RWPE1 (cell line): ENCODE measurements at regions not wholly inside any gene's neighbourhood (a gene's known extent, or its start where the extent isn't known, plus 50 kb on each side); places are given as distances from the start of the nearest gene placed in this dataset.
"Not testable (repeated sequence)": the region's sequence is repeated elsewhere in the genome, so short reads cannot be mapped to it uniquely, and the experiment has no call there.

Source experiments
- CTCF ChIA-PET: fragments of 350-600 bp; sonication (Branson Sonifier 250); formaldehyde crosslinking; extraction: SDS; loops from one replicate; lab custom pipeline; 2021; lab: Yijun Ruan, JAX
- POLR2A ChIA-PET: fragments of 400-600 bp; formaldehyde crosslinking; extraction: SDS; loops from one replicate; lab custom pipeline; 2020; ENCODE audit warnings: antibody characterized with exemption; ENCODE audit not compliant: low non-redundant PET; lab: Yijun Ruan, JAX
- DNase-seq: peaks from one replicate; pipeline ENCODE4 v3.0.0; 2012; ENCODE audit warnings: low spot score
- H3K27ac ChIP-seq: fragments of 450-650 bp; 2 replicates; pipeline ENCODE4 v1.5.1; 2017
- CTCF ChIP-seq: fragments of 450-650 bp; conservative IDR thresholded peaks from 2 replicates; pipeline ENCODE4 v1.5.1; 2017; ENCODE audit warnings: low read depth, mild to moderate bottlenecking

GRCh38 chr3:68523330-68523729, 409.0 kb downstream of the TAFA4 start:
- ChIA-PET POLR2A (no interaction called here), CTCF (no interaction called here)
- TF ChIP-seq CTCF: no peak
- DNase-seq: no peak
- H3K27ac ChIP-seq: no peak overlapping the region

- DNase-seq: no peak
- ChIA-PET CTCF (no interaction called here), POLR2A (no interaction called here)
- TF ChIP-seq CTCF: no peak
- no peak overlapping the region for H3K27ac ChIP-seq
Measured at GRCh38 chr3:68515237-68515636, 417.1 kb downstream of the TAFA4 start.

GRCh38 chr3:68504201-68504600, 428.1 kb downstream of the TAFA4 start:
- DNase-seq: no peak
- no peak for TF ChIP-seq CTCF
- ChIA-PET CTCF (no interaction called here), POLR2A (no interaction called here)
- H3K27ac ChIP-seq: no peak overlapping the region

DNA sequence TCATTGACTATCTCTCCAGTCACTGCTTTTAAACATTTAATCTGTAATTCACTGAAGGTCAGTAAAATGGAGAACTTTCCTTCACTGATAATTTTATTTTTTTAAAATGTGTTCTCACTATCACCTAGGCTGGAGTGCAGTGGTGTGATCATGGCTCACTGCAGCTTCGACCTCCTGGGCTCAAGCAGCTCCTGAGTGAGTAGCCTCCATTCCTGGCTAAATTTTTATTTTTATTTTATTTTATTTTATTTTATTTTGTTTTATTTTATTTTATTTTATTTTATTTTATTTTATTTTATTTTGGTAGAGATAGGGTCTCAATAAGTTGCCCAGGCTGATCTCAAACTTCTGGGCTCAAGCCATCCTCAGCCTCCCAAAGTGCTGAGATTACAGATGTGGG, 446.5 kb downstream of the TAFA4 start:
- H3K27ac ChIP-seq, POLR2A ChIA-PET, DNase-seq, CTCF ChIA-PET: not testable (repeated sequence)

DNA sequence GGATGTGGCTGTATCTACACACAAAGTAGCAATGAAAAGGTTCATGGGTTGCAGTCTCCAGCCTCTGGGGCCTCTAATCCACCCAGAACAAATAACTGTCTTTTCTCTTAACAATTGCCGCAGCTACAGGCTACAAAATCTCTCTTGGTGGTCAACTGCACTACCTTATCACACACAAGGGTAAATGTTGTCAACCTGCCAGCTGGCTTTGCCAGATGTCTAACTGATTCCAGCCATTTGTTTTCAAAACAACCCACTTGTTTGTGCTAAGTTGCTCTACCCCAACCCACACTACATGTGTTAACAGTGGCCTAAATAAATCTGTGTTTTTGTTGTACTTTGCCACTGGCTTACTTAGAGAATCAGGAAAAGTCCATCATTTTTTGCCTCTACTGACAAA, 447.3 kb downstream of the TAFA4 start:
- TF ChIP-seq CTCF: no peak
- ChIA-PET CTCF (no interaction called here), POLR2A (no interaction called here)
- no peak overlapping the region for H3K27ac ChIP-seq
- DNase-seq: no peak

GRCh38 chr3:68483601-68484000, 448.7 kb downstream of the TAFA4 start:
- TF ChIP-seq CTCF: no peak
- no peak overlapping the region for H3K27ac ChIP-seq
- ChIA-PET POLR2A (no interaction called here), CTCF (no interaction called here)
- DNase-seq: no peak

- no peak overlapping the region for H3K27ac ChIP-seq
- CTCF ChIA-PET: no interaction called here
- DNase-seq: no peak
- POLR2A ChIA-PET: no interaction called here
- TF ChIP-seq CTCF: no peak
Measured at GRCh38 chr3:68483041-68483440, 449.3 kb downstream of the TAFA4 start.
